Hepatocyte (in vitro differentiated cells): ENCODE measurements at regions not wholly inside any gene's neighbourhood (a gene's known extent, or its start where the extent isn't known, plus 50 kb on each side); places are given as distances from the start of the nearest gene placed in this dataset.

Source experiments
- EZH2 ChIP-seq: fragments of 200-600 bp; sonication (generic); IDR thresholded peaks from 2 replicates; pipeline ENCODE4 v1.6.1; 2016; ENCODE audit warnings: antibody characterized with exemption, mild to moderate bottlenecking, borderline replicate concordance
- EZH2phosphoT487 ChIP-seq: fragments of 200-600 bp; sonication (generic); IDR thresholded peaks from one replicate; pipeline ENCODE4 v1.6.1; 2018; ENCODE audit warnings: antibody characterized with exemption, mild to moderate bottlenecking, low read depth, moderate library complexity; ENCODE audit not compliant: unreplicated experiment, severe bottlenecking
- TF ChIP-seq, protein P1 (sequence below): fragments of 200-600 bp; sonication (generic); IDR thresholded peaks from 2 replicates; pipeline ENCODE4 v1.5.1; 2016; ENCODE audit warnings: antibody characterized with exemption, mild to moderate bottlenecking; ENCODE audit not compliant: poor library complexity

DNA sequence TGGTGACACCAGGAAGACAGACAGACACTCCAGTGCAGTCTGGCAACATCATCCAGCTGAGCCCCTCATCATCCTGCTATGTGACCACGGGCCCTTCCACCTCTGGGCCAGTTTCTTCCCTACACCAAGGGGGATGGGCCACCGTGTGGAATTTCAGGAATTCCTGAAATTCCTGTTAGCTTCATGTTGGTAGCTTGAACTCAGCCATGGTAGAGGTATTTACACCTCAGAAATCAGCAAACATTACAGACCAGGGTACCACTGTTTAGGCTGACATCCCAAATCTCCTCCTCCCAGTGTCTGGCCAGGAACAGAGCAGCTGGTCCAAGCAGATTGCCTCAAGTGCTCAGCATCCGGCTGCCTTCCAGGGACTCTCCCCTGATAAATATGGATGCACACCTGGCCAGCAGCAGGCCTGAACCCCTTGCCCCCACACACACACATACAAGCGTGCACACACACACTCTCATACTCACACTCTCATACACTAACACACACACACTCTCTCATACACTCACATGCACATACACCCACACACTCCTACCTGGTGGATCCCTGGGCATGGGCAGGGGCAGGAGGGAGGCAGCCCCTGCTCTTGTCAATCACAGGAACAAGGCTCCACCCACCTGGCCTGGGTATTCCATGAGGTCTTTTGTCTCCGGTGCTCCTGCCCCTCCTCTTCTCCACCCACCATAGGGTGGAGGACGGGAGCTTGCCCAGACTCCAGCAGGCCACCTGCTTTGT, 85.2 kb downstream of the BUD13 start:
- TF ChIP-seq, protein P1, sequence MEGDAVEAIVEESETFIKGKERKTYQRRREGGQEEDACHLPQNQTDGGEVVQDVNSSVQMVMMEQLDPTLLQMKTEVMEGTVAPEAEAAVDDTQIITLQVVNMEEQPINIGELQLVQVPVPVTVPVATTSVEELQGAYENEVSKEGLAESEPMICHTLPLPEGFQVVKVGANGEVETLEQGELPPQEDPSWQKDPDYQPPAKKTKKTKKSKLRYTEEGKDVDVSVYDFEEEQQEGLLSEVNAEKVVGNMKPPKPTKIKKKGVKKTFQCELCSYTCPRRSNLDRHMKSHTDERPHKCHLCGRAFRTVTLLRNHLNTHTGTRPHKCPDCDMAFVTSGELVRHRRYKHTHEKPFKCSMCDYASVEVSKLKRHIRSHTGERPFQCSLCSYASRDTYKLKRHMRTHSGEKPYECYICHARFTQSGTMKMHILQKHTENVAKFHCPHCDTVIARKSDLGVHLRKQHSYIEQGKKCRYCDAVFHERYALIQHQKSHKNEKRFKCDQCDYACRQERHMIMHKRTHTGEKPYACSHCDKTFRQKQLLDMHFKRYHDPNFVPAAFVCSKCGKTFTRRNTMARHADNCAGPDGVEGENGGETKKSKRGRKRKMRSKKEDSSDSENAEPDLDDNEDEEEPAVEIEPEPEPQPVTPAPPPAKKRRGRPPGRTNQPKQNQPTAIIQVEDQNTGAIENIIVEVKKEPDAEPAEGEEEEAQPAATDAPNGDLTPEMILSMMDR: no peak
- TF ChIP-seq EZH2 (no peak), EZH2phosphoT487 (no peak)
